AG10803 (cell line): ENCODE measurements at regions not wholly inside any gene's neighbourhood (a gene's known extent, or its start where the extent isn't known, plus 50 kb on each side); places are given as distances from the start of the nearest gene placed in this dataset.

ENCODE experiments used
- DNase-seq: peaks from one replicate; pipeline ENCODE4 v3.0.0; 2010; ENCODE audit warnings: low read depth
- H3K4me3 ChIP-seq: 2 replicates; pipeline ENCODE4 v1.5.1; 2011; ENCODE audit warnings: mild to moderate bottlenecking, low read length, control low read depth
- CTCF ChIP-seq: conservative IDR thresholded peaks from 2 replicates; pipeline ENCODE4 v1.5.1; 2011; ENCODE audit warnings: mild to moderate bottlenecking, low read length, control low read depth, inconsistent platforms

DNA sequence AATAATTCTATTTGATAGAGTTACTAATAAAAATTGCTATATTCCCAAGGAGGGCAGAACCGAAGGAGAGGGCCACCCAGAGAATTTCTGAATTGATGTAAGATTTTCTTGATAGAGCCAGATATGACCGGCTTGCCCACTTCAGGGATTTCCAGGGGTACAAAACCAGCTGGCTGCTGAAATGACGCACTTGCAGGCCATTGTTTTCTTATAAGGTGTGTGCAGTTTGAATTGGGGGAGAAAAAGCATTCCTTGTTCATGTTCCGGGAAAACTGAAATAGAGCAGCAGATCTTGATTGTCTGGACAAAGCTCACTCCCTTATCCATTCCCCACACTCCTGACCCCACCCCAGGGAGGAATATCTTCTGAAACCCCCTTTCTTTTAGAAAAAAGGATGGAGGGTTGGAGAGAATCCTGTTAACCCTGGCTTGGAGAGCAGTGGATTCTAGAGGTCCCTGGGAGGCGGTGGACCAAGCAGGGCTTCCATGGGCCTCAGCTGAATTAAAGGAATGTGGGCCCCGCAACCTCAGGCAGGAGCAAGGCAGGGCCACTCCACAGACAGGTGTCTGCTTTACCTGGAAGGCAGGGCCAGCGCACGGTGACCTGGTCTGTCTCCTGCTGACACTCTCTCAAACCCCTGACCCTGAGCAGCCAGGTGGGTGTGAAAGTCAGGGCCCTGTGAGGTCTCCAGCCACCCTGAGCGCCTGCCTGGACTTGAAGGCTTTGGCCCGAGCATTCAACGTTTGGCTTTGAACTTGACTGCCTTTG lies 96.4 kb downstream of the TMEM170B start:
- no peak for DNase-seq
- H3K4me3 ChIP-seq, result no peak overlapping the region
- no peak for TF ChIP-seq CTCF

DNA sequence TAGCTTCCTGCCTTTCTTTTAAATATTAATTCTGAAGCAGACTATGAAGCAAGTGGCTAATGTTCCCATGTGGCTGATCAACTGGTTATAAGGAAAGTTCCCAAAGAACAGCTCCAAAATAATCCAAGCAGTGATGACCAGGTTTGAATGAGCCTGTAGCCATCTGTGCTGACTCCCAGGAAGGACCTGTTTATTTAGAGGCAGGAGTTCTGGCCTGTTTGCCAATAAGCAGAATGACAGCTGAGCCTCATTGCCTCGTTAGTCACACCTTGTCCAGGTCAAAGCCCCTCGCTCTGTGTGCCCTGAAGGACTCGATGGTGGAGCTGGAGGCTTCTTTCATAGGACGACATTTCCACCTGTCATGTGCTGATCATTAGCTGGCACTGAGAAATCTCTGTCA lies 97.4 kb downstream of the TMEM170B start:
- DNase-seq, result no peak
- no peak overlapping the region for H3K4me3 ChIP-seq

DNA sequence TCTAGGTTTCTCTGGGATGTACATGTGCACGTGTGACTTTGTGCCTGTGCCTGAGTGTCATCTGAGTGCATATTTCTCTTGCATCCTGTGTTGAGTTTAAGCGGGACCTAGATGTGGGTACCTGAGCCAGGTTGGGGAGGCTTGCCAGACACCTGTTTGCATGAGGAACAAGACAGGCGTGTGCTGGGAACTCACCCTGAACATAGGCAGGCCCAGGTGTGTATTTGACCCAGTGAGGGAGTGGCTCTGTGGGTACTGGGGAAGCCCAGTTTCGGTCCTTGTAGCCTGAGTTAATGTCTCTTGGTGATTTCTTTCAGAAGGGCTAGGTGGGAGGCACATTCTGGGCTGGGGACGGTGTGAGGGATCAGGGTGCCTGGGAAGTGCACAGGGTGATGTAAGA lies 98.6 kb downstream of the TMEM170B start:
- no peak for TF ChIP-seq CTCF
- DNase-seq, result no peak
- no peak overlapping the region for H3K4me3 ChIP-seq

More for the DNA sequence above, 97.4 kb downstream of the TMEM170B start:
- no peak for TF ChIP-seq CTCF

DNA sequence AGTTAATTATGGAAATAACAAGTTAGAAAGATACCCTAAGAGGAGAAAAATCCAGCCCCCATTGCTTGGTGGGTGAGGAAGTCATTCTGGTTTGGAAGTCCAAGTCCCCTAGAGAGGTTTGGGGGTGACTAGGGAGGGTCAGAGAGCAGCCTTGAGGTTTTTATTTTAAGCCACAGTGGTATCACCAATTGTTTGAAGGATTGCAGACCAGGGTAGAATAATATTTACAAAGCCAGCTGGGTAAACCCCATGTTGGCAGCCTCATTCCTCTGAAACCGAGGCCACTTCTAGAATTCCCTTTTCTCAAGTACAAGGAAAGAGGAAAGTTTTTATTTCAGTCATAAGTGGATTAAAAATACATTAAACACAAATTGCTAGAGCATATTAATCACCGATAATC lies 99.7 kb downstream of the TMEM170B start:
- H3K4me3 ChIP-seq, result no peak overlapping the region
- no peak for TF ChIP-seq CTCF
- no peak for DNase-seq

DNA sequence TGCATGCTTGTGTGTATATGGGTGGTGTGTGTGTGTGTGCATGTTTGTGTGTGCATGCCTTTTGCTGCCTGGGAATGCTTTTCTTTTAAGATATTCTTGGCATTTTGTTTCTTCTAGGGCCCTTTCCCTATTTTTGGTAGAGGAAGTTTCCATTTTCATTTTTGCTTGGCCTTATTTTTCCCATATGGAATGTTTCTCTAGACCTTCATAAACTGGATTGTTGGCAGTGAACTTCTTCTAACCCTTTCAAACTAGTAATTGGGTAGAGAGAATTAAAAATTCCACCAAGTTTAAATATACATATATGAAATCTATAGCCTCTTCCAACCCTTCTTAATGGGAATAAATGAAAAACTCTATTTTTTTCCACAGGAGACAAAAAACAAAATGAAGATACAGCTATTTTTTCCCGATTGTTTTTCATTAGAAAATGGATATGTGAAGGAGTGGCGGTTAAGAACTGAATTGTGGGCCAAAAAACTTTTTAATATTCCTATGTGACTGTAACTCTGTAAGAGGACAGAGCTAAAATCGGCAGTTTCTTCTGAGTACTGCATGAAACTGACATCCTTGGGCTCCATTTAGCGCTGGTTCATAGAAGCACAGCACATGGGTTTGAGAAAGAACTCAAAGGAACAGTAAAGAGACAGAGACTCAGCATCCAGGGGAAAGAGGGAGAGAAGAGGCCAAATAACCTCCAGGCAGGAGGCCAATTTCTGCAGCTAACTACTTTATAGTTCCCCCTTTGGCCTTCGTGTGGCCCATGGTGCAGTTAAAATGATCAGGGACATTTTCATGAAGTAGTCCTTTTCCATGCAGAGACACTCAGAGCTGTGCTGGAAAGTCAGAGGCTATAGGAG lies 102.1 kb downstream of the TMEM170B start:
- no peak for DNase-seq
- TF ChIP-seq CTCF, result no peak
- H3K4me3 ChIP-seq, result no peak overlapping the region

- TF ChIP-seq CTCF, result no peak
- DNase-seq, result no peak
- H3K4me3 ChIP-seq, result no peak overlapping the region
These were observed 102.9 kb downstream of the TMEM170B start for GRCh38 chr6:11640486-11640885.
